Loucy (cell line): ENCODE measurements at regions not wholly inside any gene's neighbourhood (a gene's known extent, or its start where the extent isn't known, plus 50 kb on each side); places are given as distances from the start of the nearest gene placed in this dataset.

ENCODE experiments used
- CTCF ChIP-seq: fragments of 200-600 bp; sonication (generic); conservative IDR thresholded peaks from 2 replicates; pipeline ENCODE4 v1.5.1; 2014; ENCODE audit warnings: mild to moderate bottlenecking, antibody characterized with exemption, low read length
- EZH2phosphoT487 ChIP-seq: fragments of 200-600 bp; IDR thresholded peaks from 2 replicates; pipeline ENCODE4 v1.6.1; 2018; ENCODE audit warnings: antibody characterized with exemption, mild to moderate bottlenecking, moderate library complexity, borderline replicate concordance

GRCh38 chr5:5792106-5792505, 369.6 kb downstream of the ICE1 start:
- no peak for TF ChIP-seq CTCF
- no peak for TF ChIP-seq EZH2phosphoT487
